ENCODE measurements at regions not wholly inside any gene's neighbourhood (a gene's known extent, or its start where the extent isn't known, plus 50 kb on each side); places are given as distances from the start of the nearest gene placed in this dataset.

GRCh38 chr3:116640109-116640508 is 69.5 kb upstream of the TUSC7 start:
- no peak for DNase-seq

DNA sequence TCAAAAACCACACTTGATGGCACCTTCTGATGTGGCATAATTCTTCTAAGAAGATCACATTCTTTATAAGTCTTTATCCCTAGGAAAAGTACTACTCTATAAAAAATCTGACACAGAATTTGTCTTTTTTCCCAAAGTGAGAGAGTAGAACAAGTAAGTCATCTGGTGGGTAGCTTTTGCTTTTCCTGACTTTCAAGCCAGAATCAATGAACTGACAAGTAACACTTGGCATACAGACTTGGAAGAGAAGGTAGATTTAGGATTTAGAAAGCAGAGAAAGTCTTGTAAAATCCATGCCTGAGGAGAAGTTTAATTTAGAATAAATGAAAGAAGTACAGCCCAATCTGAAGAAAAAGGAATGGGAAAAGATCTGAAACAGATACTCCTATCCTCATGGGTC is 66.6 kb upstream of the TUSC7 start:
- DNase-seq = no peak

- no peak for DNase-seq
Measured at GRCh38 chr3:116647996-116648395, 61.6 kb upstream of the TUSC7 start.

Measured in NCI-H2029 (cell line).